Muscle of arm (tissue), 1 donor: ENCODE measurements at regions not wholly inside any gene's neighbourhood (a gene's known extent, or its start where the extent isn't known, plus 50 kb on each side); places are given as distances from the start of the nearest gene placed in this dataset.
"Not testable (repeated sequence)": the region's sequence is repeated elsewhere in the genome, so short reads cannot be mapped to it uniquely, and the experiment has no call there.

Source experiments
- DNase-seq: peaks from one replicate; pipeline ENCODE4 v3.0.0-alpha.2; 2013

GRCh38 chr2:87409601-87410000 is 338.3 kb upstream of the PLGLB2 start:
- DNase-seq = not testable (repeated sequence)

- DNase-seq = not testable (repeated sequence)
These were observed 337.5 kb upstream of the PLGLB2 start for GRCh38 chr2:87410371-87410770.

- not testable (repeated sequence) for DNase-seq
These were observed 335.7 kb upstream of the PLGLB2 start for GRCh38 chr2:87412036-87412820.

- DNase-seq = not testable (repeated sequence)
These were observed 333.6 kb upstream of the PLGLB2 start for GRCh38 chr2:87414331-87414730.

GRCh38 chr2:87414795-87415570 is 332.9 kb upstream of the PLGLB2 start:
- DNase-seq = not testable (repeated sequence)

- not testable (repeated sequence) for DNase-seq
These were observed 332.2 kb upstream of the PLGLB2 start for GRCh38 chr2:87415586-87416265.

GRCh38 chr2:87416266-87416592 is 331.7 kb upstream of the PLGLB2 start:
- not testable (repeated sequence) for DNase-seq

- DNase-seq = not testable (repeated sequence)
These were observed 330.7 kb upstream of the PLGLB2 start for GRCh38 chr2:87417147-87417546.

GRCh38 chr2:87417742-87418567 is 329.9 kb upstream of the PLGLB2 start:
- not testable (repeated sequence) for DNase-seq

- not testable (repeated sequence) for DNase-seq
These were observed 328.8 kb upstream of the PLGLB2 start for GRCh38 chr2:87418823-87419822.

- not testable (repeated sequence) for DNase-seq
These were observed 327.9 kb upstream of the PLGLB2 start for GRCh38 chr2:87419980-87420379.

- DNase-seq = not testable (repeated sequence)
These were observed 326.9 kb upstream of the PLGLB2 start for GRCh38 chr2:87420954-87421353.

GRCh38 chr2:87423796-87424762 is 323.8 kb upstream of the PLGLB2 start:
- DNase-seq = not testable (repeated sequence)

GRCh38 chr2:87424763-87425154 is 323.1 kb upstream of the PLGLB2 start:
- DNase-seq = not testable (repeated sequence)

- not testable (repeated sequence) for DNase-seq
These were observed 322.7 kb upstream of the PLGLB2 start for GRCh38 chr2:87425191-87425590.

GRCh38 chr2:87425717-87426116 is 322.2 kb upstream of the PLGLB2 start:
- not testable (repeated sequence) for DNase-seq

GRCh38 chr2:87428452-87429130 is 319.3 kb upstream of the PLGLB2 start:
- not testable (repeated sequence) for DNase-seq

- DNase-seq = not testable (repeated sequence)
These were observed 318.5 kb upstream of the PLGLB2 start for GRCh38 chr2:87429206-87429930.
